Sigmoid colon (tissue), 4 donors: ENCODE measurements at regions not wholly inside any gene's neighbourhood (a gene's known extent, or its start where the extent isn't known, plus 50 kb on each side); places are given as distances from the start of the nearest gene placed in this dataset.

Experiments used
- CTCF ChIP-seq, 4 experiments: fragments of 450-650 bp in 3 of 4; fragments of 200-600 bp in 1 of 4; IDR thresholded peaks; one replicate each; pipeline ENCODE4 v1.5.1; 2016 to 2019; ENCODE audit warnings: antibody characterized with exemption in 4 of 4, mild to moderate bottlenecking in 3 of 4, moderate library complexity in 2 of 4
- EP300 ChIP-seq, 4 donors: sonication (generic); formaldehyde crosslinking; IDR thresholded peaks; one replicate each; pipeline ENCODE4 v1.6.1; 2017; ENCODE audit warnings: antibody characterized with exemption in 4 of 4
- POLR2A ChIP-seq, 2 donors: fragments of 450-650 bp; IDR thresholded peaks; one replicate each; pipeline ENCODE4 v1.6.1; 2016; ENCODE audit warnings: antibody characterized with exemption in 2 of 2, mild to moderate bottlenecking in 2 of 2, moderate library complexity in 2 of 2

GRCh38 chr3:146818866-146819265 lies 213.7 kb upstream of the PLSCR5 start:
- no peak for TF ChIP-seq CTCF (IDR thresholded peaks at IDR 0.05)
- TF ChIP-seq POLR2A (IDR thresholded peaks at IDR 0.05): no peak
- TF ChIP-seq EP300 (IDR thresholded peaks at IDR 0.05): no peak
